ENCODE measurements at regions not wholly inside any gene's neighbourhood (a gene's known extent, or its start where the extent isn't known, plus 50 kb on each side); places are given as distances from the start of the nearest gene placed in this dataset.

- no peak for DNase-seq
- Histone ChIP-seq H3K4me2 (ENCODE audit: insufficient read depth, insufficient read length, low read length) (no peak overlapping the region), H2BK15ac (ENCODE audit: low read depth, low read length) (no peak overlapping the region), H2AK5ac (ENCODE audit: insufficient read length, low read length) (no peak overlapping the region), H2BK20ac (ENCODE audit: low read depth, low read length, poor library complexity, severe bottlenecking) (no peak overlapping the region), H3T11ph (ENCODE audit: low read length) (no peak overlapping the region), H3K9me3 (ENCODE audit: control insufficient read depth, low read depth, low read length) (no peaks in the 10 kb centered on the region), H3K23ac (ENCODE audit: insufficient read length, low read depth, low read length) (no peak overlapping the region), H3K56ac (ENCODE audit: insufficient read length, low read depth, low read length) (no peak overlapping the region), H3K4ac (ENCODE audit: low read depth, low read length) (no peak overlapping the region), H3K4me1 (ENCODE audit: insufficient read depth, low read length) (no peaks in the 10 kb centered on the region), H3K14ac (ENCODE audit: insufficient read depth, low read length) (no peak overlapping the region), H3K27me3 (ENCODE audit: insufficient read depth, low read length) (no peaks in the 10 kb centered on the region), H2BK120ac (ENCODE audit: low read depth, low read length, poor library complexity, severe bottlenecking) (no peak overlapping the region), H3K79me1 (ENCODE audit: insufficient read depth, low read depth, low read length, poor library complexity, severe bottlenecking) (no peaks in the 10 kb centered on the region), H3K79me2 (ENCODE audit: insufficient read depth, low read length) (no peaks in the 10 kb centered on the region), H4K20me1 (ENCODE audit: control insufficient read depth, insufficient read depth, insufficient read length) (no peaks in the 10 kb centered on the region), H4K91ac (ENCODE audit: insufficient read length, low read depth, low read length) (no peak overlapping the region), H3K9ac (ENCODE audit: extremely low read depth, insufficient read length, low read length) (no peak overlapping the region), H3K18ac (ENCODE audit: insufficient read length, low read depth, low read length) (no peak overlapping the region), H2BK5ac (ENCODE audit: insufficient read length, low read length) (no peak overlapping the region), H3K23me2 (ENCODE audit: insufficient read length, low read depth, low read length, poor library complexity, severe bottlenecking) (no peaks in the 10 kb centered on the region), H3K27ac (ENCODE audit: insufficient read length, low read depth, low read length) (no peak overlapping the region), H4K8ac (replicated peaks; ENCODE audit: insufficient read length, low read depth, low read length) (no peak overlapping the region), H4K5ac (ENCODE audit: insufficient read length, low read depth, low read length) (no peak overlapping the region), H2AFZ (ENCODE audit: low read length) (no peak overlapping the region), H2BK12ac (ENCODE audit: insufficient read length, low read depth, low read length) (no peak overlapping the region)
- H3K9me3 Mint-ChIP-seq: peaks cover 11 to 17% of the 10 kb centered on the region in 2 experiments; a peak in 4 of 5 replicates
- WGBS (ENCODE audit: extremely low coverage, insufficient read length, low lambda C conversion rate): no CpG with 5 or more reads among the region's 5 CpGs
- peaks cover 0 to 3% of the 10 kb centered on the region in 2 experiments; a peak in 2 of 4 replicates for H3K4me1 Mint-ChIP-seq
- no peak overlapping the region for H3K4me3 Mint-ChIP-seq
- H3K27me3 Mint-ChIP-seq (ENCODE audit: low read depth): no peaks in the 10 kb centered on the region
- H3K36me3 Mint-ChIP-seq (ENCODE audit: insufficient read depth in 1 of 3, low read depth in 3 of 3): peaks cover 0 to 13% (median 11%) of the 10 kb centered on the region in 3 experiments; a peak in 5 of 7 replicates
- TF ChIP-seq CTCF (conservative IDR thresholded peaks at IDR 0.05): no peak
- H3K27ac Mint-ChIP-seq: no peak overlapping the region
Measured at GRCh38 chr4:152016303-152016620, 255.5 kb upstream of the GATB start.
